Chondrocyte (in vitro differentiated cells): ENCODE measurements at regions not wholly inside any gene's neighbourhood (a gene's known extent, or its start where the extent isn't known, plus 50 kb on each side); places are given as distances from the start of the nearest gene placed in this dataset.

Experiments
- DNase-seq: peaks from one replicate; pipeline ENCODE4 v3.0.0; 2021; ENCODE audit warnings: mixed read lengths, low spot score
- H3K27ac Mint-ChIP-seq: one replicate; pipeline ENCODE4 v1.8.0; 2021; ENCODE audit warnings: mild to moderate bottlenecking, moderate library complexity, mixed read lengths; ENCODE audit not compliant: unreplicated experiment
- H3K27me3 Mint-ChIP-seq: 2 replicates; pipeline ENCODE4 v1.8.0; 2021; ENCODE audit warnings: low read depth, mixed read lengths
- H3K36me3 Mint-ChIP-seq: 2 replicates; pipeline ENCODE4 v1.8.0; 2021; ENCODE audit warnings: low read depth, mixed read lengths
- H3K4me1 Mint-ChIP-seq: 2 replicates; pipeline ENCODE4 v1.8.0; 2021; ENCODE audit warnings: low read depth, mild to moderate bottlenecking, mixed read lengths
- H3K4me3 Mint-ChIP-seq: one replicate; pipeline ENCODE4 v1.8.0; 2021; ENCODE audit warnings: mild to moderate bottlenecking, moderate library complexity, mixed read lengths; ENCODE audit not compliant: unreplicated experiment
- H3K9me3 Mint-ChIP-seq: 2 replicates; pipeline ENCODE4 v1.8.0; 2021; ENCODE audit warnings: low read depth, mixed read lengths
- CTCF ChIP-seq: fragments of 200-600 bp; sonication (generic); IDR thresholded peaks from 2 replicates; pipeline ENCODE4 v1.5.0; 2021; ENCODE audit warnings: antibody characterized with exemption, mild to moderate bottlenecking, moderate library complexity

- TF ChIP-seq CTCF: no peak
- no peak overlapping the region for H3K4me3 Mint-ChIP-seq
Measured at GRCh38 chr3:63751459-63751858, 67.6 kb upstream of the C3orf49 start.

DNA sequence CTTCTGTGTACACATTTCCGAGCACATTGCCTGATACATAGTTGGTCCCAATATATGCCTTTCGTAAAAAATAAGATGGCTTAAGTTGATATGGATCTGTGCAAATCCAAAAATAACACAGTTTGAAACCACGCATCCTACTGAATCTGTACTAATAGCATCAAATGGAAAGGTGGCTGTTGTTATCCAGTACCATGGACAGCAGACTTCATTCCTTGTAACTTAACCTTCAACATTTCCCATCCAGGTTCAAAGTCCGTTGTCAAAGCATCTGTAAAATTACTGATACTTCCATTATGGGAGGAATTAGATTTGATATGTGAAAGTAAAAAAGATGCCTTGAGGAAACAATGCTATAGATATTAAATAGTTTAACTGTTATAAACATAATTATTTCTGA is 65.5 kb upstream of the C3orf49 start:
- no peak overlapping the region for H3K27ac Mint-ChIP-seq
- no peaks in the 10 kb centered on the region for H3K36me3 Mint-ChIP-seq
- no peak for TF ChIP-seq CTCF
- H3K4me1 Mint-ChIP-seq: no peaks in the 10 kb centered on the region
- DNase-seq: no peak
- H3K4me3 Mint-ChIP-seq: no peak overlapping the region
- H3K9me3 Mint-ChIP-seq: no peaks in the 10 kb centered on the region
- H3K27me3 Mint-ChIP-seq: peaks cover 8% of the 10 kb centered on the region

More at GRCh38 chr3:63751459-63751858, 67.6 kb upstream of the C3orf49 start:
- Mint-ChIP-seq H3K9me3 (no peaks in the 10 kb centered on the region), H3K4me1 (no peaks in the 10 kb centered on the region), H3K36me3 (no peaks in the 10 kb centered on the region), H3K27ac (no peak overlapping the region), H3K27me3 (peaks cover 16% of the 10 kb centered on the region)
- DNase-seq: no peak

GRCh38 chr3:63753995-63754394 is 65.1 kb upstream of the C3orf49 start:
- Mint-ChIP-seq H3K27me3 (peaks cover 7% of the 10 kb centered on the region), H3K9me3 (no peaks in the 10 kb centered on the region), H3K36me3 (no peaks in the 10 kb centered on the region), H3K27ac (no peak overlapping the region), H3K4me1 (no peaks in the 10 kb centered on the region), H3K4me3 (no peak overlapping the region)
- TF ChIP-seq CTCF: no peak
- DNase-seq: no peak

GRCh38 chr3:63762180-63762579 is 56.9 kb upstream of the C3orf49 start:
- DNase-seq: no peak
- H3K9me3 Mint-ChIP-seq: no peaks in the 10 kb centered on the region
- H3K27ac Mint-ChIP-seq: no peak overlapping the region
- no peaks in the 10 kb centered on the region for H3K4me1 Mint-ChIP-seq
- no peak overlapping the region for H3K4me3 Mint-ChIP-seq
- H3K36me3 Mint-ChIP-seq: no peaks in the 10 kb centered on the region
- no peak for TF ChIP-seq CTCF
- H3K27me3 Mint-ChIP-seq: peaks cover 1% of the 10 kb centered on the region

- TF ChIP-seq CTCF: no peak
- DNase-seq: no peak
- Mint-ChIP-seq H3K9me3 (no peaks in the 10 kb centered on the region), H3K4me1 (no peaks in the 10 kb centered on the region), H3K4me3 (no peak overlapping the region), H3K27me3 (peaks cover 1% of the 10 kb centered on the region), H3K36me3 (no peaks in the 10 kb centered on the region), H3K27ac (no peak overlapping the region)
Measured at GRCh38 chr3:63762934-63763550, 56.1 kb upstream of the C3orf49 start.
